Thyroid gland (tissue), 4 donors: ENCODE measurements at regions not wholly inside any gene's neighbourhood (a gene's known extent, or its start where the extent isn't known, plus 50 kb on each side); places are given as distances from the start of the nearest gene placed in this dataset.
"Not testable (repeated sequence)": the region's sequence is repeated elsewhere in the genome, so short reads cannot be mapped to it uniquely, and the experiment has no call there.

Source experiments
- DNase-seq, 2 donors: peaks; one replicate each; pipeline ENCODE4 v3.0.0-alpha.2; 2019
- H3K27ac ChIP-seq, 3 donors: fragments of 200-600 bp; sonication (generic); 1 replicate in 2 of 3; 2 replicates in 1 of 3; pipeline ENCODE4 v1.5.1; 2016 to 2019; ENCODE audit warnings: mild to moderate bottlenecking in 1 of 3, moderate library complexity in 1 of 3
- H3K27me3 ChIP-seq: fragments of 200-600 bp; sonication (generic); one replicate; pipeline ENCODE4 v1.5.1; 2019
- H3K36me3 ChIP-seq, 2 donors: fragments of 200-600 bp; sonication (generic); one replicate each; pipeline ENCODE4 v1.5.1; 2016 to 2019
- H3K4me1 ChIP-seq, 2 donors: fragments of 200-600 bp; sonication (generic); one replicate each; pipeline ENCODE4 v1.5.1; 2017 to 2019
- H3K4me3 ChIP-seq, 3 donors: fragments of 200-600 bp; sonication (generic); replicated peaks in 1 of 3; 1 replicate in 2 of 3; 2 replicates in 1 of 3; pipeline ENCODE4 v1.5.1; 2016; ENCODE audit warnings: mild to moderate bottlenecking in 1 of 3
- H3K9me3 ChIP-seq: fragments of 200-600 bp; sonication (generic); one replicate; pipeline ENCODE4 v1.5.1; 2017
- POLR2A ChIP-seq, 2 donors: fragments of 450-650 bp; IDR thresholded peaks; one replicate each; pipeline ENCODE4 v1.6.1; 2017; ENCODE audit warnings: antibody characterized with exemption in 2 of 2, mild to moderate bottlenecking in 2 of 2, moderate library complexity in 1 of 2
- WGBS, 2 donors: methylation state at CpG; one replicate each; pipeline ENCODE4 v1.1.5; 2017; 5-methylcytosine and 5-hydroxymethylcytosine counted together
- intact Hi-C: fragments of 100-400 bp; cut with DNase I; formaldehyde crosslinking; loops from one replicate; pipeline ENCODE4 v1.15.1; 2023
- TF ChIP-seq, protein P1 (sequence below), 6 experiments: fragments of 200-600 bp in 3 of 6; fragments of 450-650 bp in 3 of 6; sonication (generic) in 3 of 6; IDR thresholded peaks; one replicate each; pipeline ENCODE4 v1.5.1; 2016 to 2019; ENCODE audit warnings: antibody characterized with exemption in 6 of 6, mild to moderate bottlenecking in 2 of 6, inconsistent platforms in 1 of 6, moderate library complexity in 1 of 6

DNA sequence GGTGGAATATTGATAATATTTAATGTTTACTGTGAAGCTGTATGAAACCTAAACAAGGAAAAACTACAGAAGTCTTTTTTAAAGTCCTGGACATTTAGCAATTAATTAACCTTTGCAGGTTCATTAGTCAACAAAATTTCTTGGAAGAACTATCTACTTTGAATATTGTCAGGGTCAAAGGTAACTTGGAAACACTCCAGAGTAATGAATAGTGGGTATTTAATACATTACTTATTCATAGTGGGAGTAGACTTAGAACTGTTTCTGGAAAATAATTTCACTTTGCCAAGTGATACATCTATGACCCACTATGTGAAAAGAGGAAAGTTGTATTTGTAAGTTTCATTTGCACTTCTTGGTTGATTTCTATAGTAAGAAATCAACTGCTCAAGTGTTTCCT, 319.1 kb downstream of the TFAP2B start:
- no peak for TF ChIP-seq POLR2A (IDR thresholded peaks at IDR 0.05)
- no peaks in the 10 kb centered on the region for H3K9me3 ChIP-seq
- H3K4me1 ChIP-seq = no peaks in the 10 kb centered on the region
- no peak overlapping the region for H3K4me3 ChIP-seq
- no peak for DNase-seq
- no peaks in the 10 kb centered on the region for H3K27me3 ChIP-seq
- no peak overlapping the region for H3K27ac ChIP-seq
- H3K36me3 ChIP-seq = no peaks in the 10 kb centered on the region
- intact Hi-C loops = no loop called here

DNA sequence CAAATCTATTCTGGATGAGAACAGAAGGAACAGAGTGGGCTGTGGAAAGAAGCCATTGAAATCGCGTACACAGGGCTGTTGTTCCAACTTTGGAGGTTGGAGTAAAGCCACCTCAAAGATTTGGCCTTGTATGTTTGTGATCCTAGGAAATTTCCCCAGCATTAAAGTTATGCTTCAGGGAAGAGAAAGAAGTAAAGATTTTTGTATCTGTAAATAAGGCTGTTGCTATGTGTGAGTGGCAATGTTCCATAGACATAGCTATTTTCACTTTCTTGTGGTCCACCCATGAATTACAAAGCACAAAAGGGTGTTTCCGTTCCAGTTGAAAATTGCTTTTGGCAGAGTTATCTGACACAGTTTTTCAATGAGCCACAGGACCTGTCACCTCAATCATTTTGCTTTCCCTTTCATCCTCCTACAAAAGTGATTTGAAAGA, 321.3 kb downstream of the TFAP2B start:
- no peak for TF ChIP-seq POLR2A (IDR thresholded peaks at IDR 0.05)
- TF ChIP-seq, protein P1, sequence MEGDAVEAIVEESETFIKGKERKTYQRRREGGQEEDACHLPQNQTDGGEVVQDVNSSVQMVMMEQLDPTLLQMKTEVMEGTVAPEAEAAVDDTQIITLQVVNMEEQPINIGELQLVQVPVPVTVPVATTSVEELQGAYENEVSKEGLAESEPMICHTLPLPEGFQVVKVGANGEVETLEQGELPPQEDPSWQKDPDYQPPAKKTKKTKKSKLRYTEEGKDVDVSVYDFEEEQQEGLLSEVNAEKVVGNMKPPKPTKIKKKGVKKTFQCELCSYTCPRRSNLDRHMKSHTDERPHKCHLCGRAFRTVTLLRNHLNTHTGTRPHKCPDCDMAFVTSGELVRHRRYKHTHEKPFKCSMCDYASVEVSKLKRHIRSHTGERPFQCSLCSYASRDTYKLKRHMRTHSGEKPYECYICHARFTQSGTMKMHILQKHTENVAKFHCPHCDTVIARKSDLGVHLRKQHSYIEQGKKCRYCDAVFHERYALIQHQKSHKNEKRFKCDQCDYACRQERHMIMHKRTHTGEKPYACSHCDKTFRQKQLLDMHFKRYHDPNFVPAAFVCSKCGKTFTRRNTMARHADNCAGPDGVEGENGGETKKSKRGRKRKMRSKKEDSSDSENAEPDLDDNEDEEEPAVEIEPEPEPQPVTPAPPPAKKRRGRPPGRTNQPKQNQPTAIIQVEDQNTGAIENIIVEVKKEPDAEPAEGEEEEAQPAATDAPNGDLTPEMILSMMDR (IDR thresholded peaks at IDR 0.05) = no peak
- 73 to 81% methylated on average over 3 of the region's 3 CpGs for WGBS, 2 donors
- H3K4me3 ChIP-seq = no peak overlapping the region
- H3K36me3 ChIP-seq = no peaks in the 10 kb centered on the region
- no peaks in the 10 kb centered on the region for H3K4me1 ChIP-seq
- DNase-seq = no peak
- no peaks in the 10 kb centered on the region for H3K27me3 ChIP-seq
- H3K27ac ChIP-seq = no peak overlapping the region
- no peaks in the 10 kb centered on the region for H3K9me3 ChIP-seq
- intact Hi-C loops = no loop called here

DNA sequence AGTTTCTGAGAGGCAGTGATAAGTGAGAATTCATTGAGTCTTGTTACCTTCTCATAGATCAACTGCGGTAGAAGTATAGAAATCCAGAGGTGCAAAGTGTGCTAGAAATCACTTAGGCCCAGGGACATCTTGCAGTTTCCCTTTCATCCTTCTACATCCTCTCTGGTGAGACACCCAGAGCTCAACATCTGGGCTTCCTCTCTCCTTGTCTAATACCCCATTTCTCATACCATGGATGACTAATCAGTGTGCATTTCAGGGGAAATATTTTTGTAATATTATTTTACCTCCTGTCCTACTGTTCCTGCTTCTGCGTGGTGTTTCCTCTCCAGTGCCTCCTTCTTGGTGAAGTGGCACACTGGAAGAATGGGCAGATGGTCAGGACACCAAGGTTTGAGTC, 322.4 kb downstream of the TFAP2B start:
- 68 to 82% methylated on average over 2 of the region's 2 CpGs for WGBS, 2 donors
- H3K27ac ChIP-seq = no peak overlapping the region
- H3K36me3 ChIP-seq = no peaks in the 10 kb centered on the region
- intact Hi-C loops = no loop called here
- H3K27me3 ChIP-seq = no peaks in the 10 kb centered on the region
- no peaks in the 10 kb centered on the region for H3K9me3 ChIP-seq
- no peak overlapping the region for H3K4me3 ChIP-seq
- TF ChIP-seq, protein P1 (IDR thresholded peaks at IDR 0.05) = no peak
- no peak for TF ChIP-seq POLR2A (IDR thresholded peaks at IDR 0.05)
- DNase-seq = no peak
- H3K4me1 ChIP-seq = no peaks in the 10 kb centered on the region

DNA sequence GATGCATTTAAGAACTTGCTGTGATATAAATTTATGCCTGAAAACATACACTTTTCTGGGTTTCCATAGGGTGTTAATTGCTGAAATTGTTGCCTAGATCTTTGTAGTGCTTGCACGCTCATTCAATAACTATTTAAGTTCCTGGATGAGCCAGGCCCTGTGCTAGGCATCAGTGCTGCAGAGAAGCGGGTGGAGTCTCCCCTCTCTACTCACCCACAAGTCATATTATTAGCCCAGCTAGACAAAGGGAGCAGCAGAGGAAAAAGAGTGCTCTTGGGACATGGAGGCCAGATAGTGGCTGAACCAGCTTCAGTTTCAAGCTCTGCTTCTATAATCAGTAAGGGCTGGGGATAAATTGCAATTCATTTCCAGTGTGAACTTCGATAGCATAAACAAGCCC, 329.1 kb downstream of the TFAP2B start:
- no peak for TF ChIP-seq POLR2A (IDR thresholded peaks at IDR 0.05)
- TF ChIP-seq, protein P1 (IDR thresholded peaks at IDR 0.05) = no peak
- DNase-seq = no peak
- no peaks in the 10 kb centered on the region for H3K36me3 ChIP-seq
- intact Hi-C loops = no loop called here
- H3K9me3 ChIP-seq = no peaks in the 10 kb centered on the region
- no peak overlapping the region for H3K4me3 ChIP-seq
- no peaks in the 10 kb centered on the region for H3K4me1 ChIP-seq
- no peaks in the 10 kb centered on the region for H3K27me3 ChIP-seq
- H3K27ac ChIP-seq = no peak overlapping the region
- 85 to 88% methylated on average over 3 of the region's 3 CpGs for WGBS, 2 donors

DNA sequence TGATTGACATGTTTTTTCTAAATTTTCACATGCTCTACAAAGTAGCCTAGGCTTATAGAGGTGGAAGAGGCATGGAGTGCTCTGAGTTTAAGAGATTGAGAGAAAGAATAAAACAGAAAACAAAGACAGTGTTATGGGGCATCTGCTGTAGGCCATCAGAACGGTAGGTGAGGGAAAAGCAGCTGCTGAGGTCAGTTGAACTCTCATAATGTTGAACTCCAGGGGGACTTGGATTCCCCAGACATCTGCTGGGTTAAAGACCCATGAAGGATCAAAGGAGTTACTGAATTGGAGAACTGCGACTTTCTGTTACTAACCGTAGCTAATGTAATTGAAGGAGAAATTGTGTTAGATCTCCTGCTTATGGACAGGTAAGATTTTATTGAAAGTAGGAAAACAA, 333.9 kb downstream of the TFAP2B start:
- 33 to 42% methylated on average over 3 of the region's 3 CpGs for WGBS, 2 donors
- Histone ChIP-seq H3K4me3 (no peak overlapping the region), H3K9me3 (no peaks in the 10 kb centered on the region), H3K4me1 (no peaks in the 10 kb centered on the region), H3K27me3 (no peaks in the 10 kb centered on the region), H3K27ac (no peak overlapping the region), H3K36me3 (no peaks in the 10 kb centered on the region)
- no peak for DNase-seq
- intact Hi-C loops = no loop called here
- TF ChIP-seq POLR2A (IDR thresholded peaks at IDR 0.05) = no peak
- TF ChIP-seq, protein P1 (IDR thresholded peaks at IDR 0.05) = no peak

DNA sequence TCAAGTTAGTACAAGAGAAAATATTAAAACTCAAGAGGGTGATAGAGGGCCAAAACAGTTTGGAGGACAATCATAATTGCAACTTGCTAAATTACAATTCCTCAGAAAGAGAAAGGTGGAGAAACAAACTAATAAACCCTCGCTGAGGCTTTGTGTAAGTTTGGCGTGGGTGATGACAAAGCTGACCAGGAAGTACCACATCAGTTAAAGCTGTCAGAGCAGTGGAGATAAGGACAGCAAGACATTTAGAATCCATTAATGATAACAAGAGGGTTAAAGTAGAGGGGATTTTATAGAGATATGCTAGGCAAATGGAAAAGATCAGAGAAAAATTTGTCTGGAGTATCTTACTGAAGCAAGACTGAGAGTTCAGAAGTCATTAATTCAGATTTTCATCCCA, 334.4 kb downstream of the TFAP2B start:
- Histone ChIP-seq H3K9me3 (no peaks in the 10 kb centered on the region), H3K27me3 (no peaks in the 10 kb centered on the region), H3K27ac (no peak overlapping the region), H3K4me1 (no peaks in the 10 kb centered on the region), H3K36me3 (no peaks in the 10 kb centered on the region), H3K4me3 (no peak overlapping the region)
- 12 to 15% methylated on average over 2 of the region's 2 CpGs for WGBS, 2 donors
- intact Hi-C loops = no loop called here
- no peak for TF ChIP-seq POLR2A (IDR thresholded peaks at IDR 0.05)
- TF ChIP-seq, protein P1 (IDR thresholded peaks at IDR 0.05) = no peak
- no peak for DNase-seq

DNA sequence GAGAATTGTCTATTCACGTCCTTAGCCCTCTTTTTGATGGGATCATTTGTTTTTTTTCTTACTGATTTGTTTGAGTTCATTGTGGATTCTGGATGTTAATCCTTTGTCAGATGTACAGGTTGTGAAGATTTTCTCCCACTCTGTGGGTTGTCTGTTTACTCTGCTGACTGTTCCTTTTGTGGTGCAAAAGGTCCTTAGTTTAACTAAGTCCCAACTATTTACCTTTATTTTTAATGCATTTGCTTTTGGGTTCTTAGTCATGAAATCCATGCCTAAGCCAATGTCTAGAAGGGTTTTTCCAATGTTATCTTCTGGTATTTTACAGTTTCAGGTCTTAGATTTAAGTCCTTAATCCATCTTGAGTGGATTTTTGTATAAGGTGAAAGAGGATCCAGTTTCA, 336.3 kb downstream of the TFAP2B start:
- H3K4me1 ChIP-seq, intact Hi-C loops, H3K27me3 ChIP-seq, H3K36me3 ChIP-seq, H3K4me3 ChIP-seq, DNase-seq, H3K27ac ChIP-seq, H3K9me3 ChIP-seq: not testable (repeated sequence)
- 47 to 55% methylated on average over 1 of the region's 1 CpG for WGBS, 2 donors

DNA sequence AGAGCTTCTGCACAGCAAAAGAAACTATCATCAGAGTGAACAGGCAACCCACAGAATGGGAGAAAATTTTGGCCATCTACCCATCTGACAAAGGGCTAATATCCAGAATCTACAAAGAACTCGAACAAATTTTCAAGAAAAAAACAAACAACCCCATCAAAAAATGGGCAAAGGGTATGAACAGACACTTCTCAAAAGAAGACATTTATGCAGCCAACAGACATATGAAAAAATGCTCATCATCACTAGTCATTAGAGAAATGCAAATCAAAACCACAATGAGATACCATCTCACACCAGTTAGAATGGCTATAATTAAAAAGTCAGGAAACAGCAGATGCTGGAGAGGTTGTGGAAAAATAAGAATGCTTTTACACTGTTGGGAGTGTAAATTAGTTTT, 340.6 kb downstream of the TFAP2B start:
- H3K27ac ChIP-seq, H3K27me3 ChIP-seq, DNase-seq, H3K36me3 ChIP-seq, H3K4me3 ChIP-seq, H3K4me1 ChIP-seq, intact Hi-C loops, H3K9me3 ChIP-seq: not testable (repeated sequence)
- WGBS, 2 donors = 63 to 74% methylated on average over 1 of the region's 1 CpG
